K562 (cell line): ENCODE measurements at regions not wholly inside any gene's neighbourhood (a gene's known extent, or its start where the extent isn't known, plus 50 kb on each side); places are given as distances from the start of the nearest gene placed in this dataset.

ENCODE experiments used
- ATAC-seq: fragments of 200-7000 bp; cut with Tn5 transposase; 3 replicates; pipeline ENCODE4 v1.9.1; 2020; ENCODE audit warnings: moderate library complexity
- BruUV-seq: library from RNA; stranded (reverse); fragments of 400-500 nt; replicated peaks from 2 replicates; lab custom pipeline; 2021; lab: Mats Ljungman, UMichigan
- CTCF ChIA-PET: fragments of 300-600 bp; formaldehyde crosslinking; extraction: SDS; loops from one replicate; lab custom pipeline; 2021; ENCODE audit warnings: low intra/inter-chr PET ratio; lab: Yijun Ruan, JAX
- POLR2A ChIA-PET: fragments of 300-600, 350-650 bp; sonication (Branson Sonifier 250); formaldehyde crosslinking; extraction: SDS; loops from one replicate; lab custom pipeline; 2021; ENCODE audit warnings: antibody characterized with exemption, inconsistent platforms; lab: Yijun Ruan, JAX
- DNase-seq, 4 experiments: peaks; one replicate each; pipeline versions ENCODE4 v3.0.0 to v3.0.0-alpha.2; 2011 to 2018; ENCODE audit warnings: low spot score in 3 of 4, mixed read lengths in 3 of 4; ENCODE audit errors: extremely low read depth in 1 of 4
- FAIRE-seq: peaks from 2 replicates; lab custom pipeline; 2011; peaks lifted over from hg19 to GRCh38; lab: Jason Lieb, UNC
- H2AFZ ChIP-seq: 2 replicates; pipeline ENCODE4 v1.6.0; 2011; ENCODE audit warnings: low read depth, low read length, control low read depth, inconsistent platforms
- H3K27ac ChIP-seq: fragments of 200-600 bp; 3 replicates; pipeline ENCODE4 v1.8.0; 2011; ENCODE audit warnings: low read depth, mild to moderate bottlenecking, control low read depth, inconsistent platforms, low read length, moderate library complexity, mixed read lengths; ENCODE audit errors: extremely low read depth
- H3K27me3 ChIP-seq, 2 experiments: fragments of 300-600 bp in 1 of 2; 2 replicates in 1 of 2; 3 replicates in 1 of 2; pipeline versions ENCODE4 v1.6.0 to v1.8.0; 2011; ENCODE audit warnings: inconsistent platforms in 2 of 2, low read length in 2 of 2, mild to moderate bottlenecking in 1 of 2, mixed read lengths in 1 of 2, moderate library complexity in 1 of 2; ENCODE audit not compliant: control insufficient read depth in 2 of 2, insufficient read depth in 2 of 2
- H3K36me3 ChIP-seq: fragments of 300-600 bp; 3 replicates; pipeline ENCODE4 v1.8.0; 2011; ENCODE audit warnings: mild to moderate bottlenecking, low read length, inconsistent platforms; ENCODE audit not compliant: control insufficient read depth, insufficient read depth
- H3K4me1 ChIP-seq, 2 experiments: fragments of 200-600 bp in 1 of 2; replicated peaks in 1 of 2; 2 replicates in 1 of 2; 3 replicates in 1 of 2; pipeline versions ENCODE4 v1.5.1 to v1.8.0; 2011; ENCODE audit warnings: inconsistent platforms in 2 of 2, low read length in 2 of 2, mild to moderate bottlenecking in 1 of 2, mixed read lengths in 1 of 2, moderate library complexity in 1 of 2; ENCODE audit not compliant: control insufficient read depth in 2 of 2, insufficient read depth in 2 of 2
- H3K4me2 ChIP-seq: 2 replicates; pipeline ENCODE4 v1.6.1; 2011; ENCODE audit warnings: low read length, control low read depth, inconsistent platforms, mixed read lengths; ENCODE audit not compliant: insufficient read depth
- H3K4me3 ChIP-seq: fragments of 200-600 bp; sonication (generic), shearing (Covaris generic); 2 replicates; pipeline ENCODE4 v1.5.1; 2016; ENCODE audit warnings: control low read depth, inconsistent platforms
- H3K79me2 ChIP-seq: fragments of 200-600 bp; 3 replicates; pipeline ENCODE4 v1.8.0; 2011; ENCODE audit warnings: low read length, inconsistent platforms; ENCODE audit not compliant: control insufficient read depth, insufficient read depth
- H3K9ac ChIP-seq, 2 experiments: 2 replicates each; pipeline versions ENCODE4 v1.6.0 to v1.6.1; 2011; ENCODE audit warnings: low read depth in 2 of 2, low read length in 2 of 2, control low read depth in 1 of 2, inconsistent platforms in 1 of 2, mild to moderate bottlenecking in 1 of 2, mixed read lengths in 1 of 2; ENCODE audit not compliant: insufficient read depth in 1 of 2
- H3K9me1 ChIP-seq: one replicate; pipeline ENCODE4 v1.6.0; 2011; ENCODE audit warnings: inconsistent platforms, mild to moderate bottlenecking, low read length, moderate library complexity; ENCODE audit not compliant: control insufficient read depth, insufficient read depth
- H3K9me3 ChIP-seq: replicated peaks from 2 replicates; pipeline ENCODE4 v1.5.1; 2011; ENCODE audit warnings: low read depth, low read length, inconsistent platforms; ENCODE audit not compliant: control insufficient read depth, insufficient read depth
- H4K20me1 ChIP-seq: replicated peaks from 2 replicates; pipeline ENCODE4 v1.6.1; 2011; ENCODE audit warnings: low read length, inconsistent platforms, mixed read lengths; ENCODE audit not compliant: control insufficient read depth, insufficient read depth
- HMGN3 ChIP-seq: IDR thresholded peaks from 2 replicates; pipeline ENCODE4 v1.6.1; 2011; ENCODE audit warnings: borderline replicate concordance, low read depth, mild to moderate bottlenecking, mixed read lengths, low read length; ENCODE audit not compliant: insufficient read length; ENCODE audit errors: extremely low read depth
- KLF1 ChIP-seq: fragments of 450-650 bp; IDR thresholded peaks from 2 replicates; pipeline ENCODE4 v1.6.1; 2016; ENCODE audit warnings: missing genetic modification characterization, missing compliant biosample characterization
- TAF9B ChIP-seq: fragments of 450-650 bp; IDR thresholded peaks from 2 replicates; pipeline ENCODE4 v1.6.1; 2018; ENCODE audit warnings: mild to moderate bottlenecking; ENCODE audit not compliant: partially characterized antibody
- TAL1 ChIP-seq: fragments of 450-650 bp; IDR thresholded peaks from 2 replicates; pipeline ENCODE4 v1.6.1; 2016; ENCODE audit warnings: mild to moderate bottlenecking
- XRCC3 ChIP-seq: fragments of 450-650 bp; IDR thresholded peaks from 2 replicates; pipeline ENCODE4 v1.6.1; 2017; ENCODE audit warnings: mild to moderate bottlenecking, moderate library complexity
- ZNF77 ChIP-seq: fragments of 250-450 bp; sonication (Bioruptor Pico); IDR thresholded peaks from 2 replicates; pipeline ENCODE4 v1.5.0; 2020
- WGBS: fragments of 100-300 bp; shearing (Covaris generic); methylation state at CpG from one replicate; pipeline ENCODE4 v1.1.6; 2016; ENCODE audit warnings: low coverage, mixed read lengths; ENCODE audit not compliant: insufficient coverage; ENCODE audit errors: missing lambda C conversion rate; 5-methylcytosine and 5-hydroxymethylcytosine counted together
- in situ Hi-C: fragments of 300-500 bp; cut with MboI; formaldehyde crosslinking; loops from 4 replicates; pipeline ENCODE4 v1.15.0; 2018; ENCODE audit warnings: inconsistent platforms, mixed read lengths
- intact Hi-C: fragments of 100-400 bp; cut with micrococcal nuclease; formaldehyde crosslinking; loops from 2 replicates; pipeline ENCODE4 v1.14.2; 2022
- TF ChIP-seq, protein P1 (sequence below): sonication (generic); formaldehyde crosslinking; IDR thresholded peaks from 2 replicates; pipeline ENCODE4 v1.8.1; 2023; ENCODE audit warnings: mild to moderate bottlenecking, missing genetic modification reagents, moderate library complexity
- TF ChIP-seq, protein P2 (sequence below), 3 experiments: fragments of 200-800 bp in 1 of 3; sonication (Bioruptor generic) in 1 of 3; sonication (generic) in 1 of 3; formaldehyde crosslinking in 1 of 3; IDR thresholded peaks; 2 replicates each; pipeline versions ENCODE4 v1.6.1 to v1.8.0; 2016 to 2022; ENCODE audit warnings: mild to moderate bottlenecking in 2 of 3, missing compliant biosample characterization in 2 of 3, missing genetic modification characterization in 2 of 3, missing genetic modification reagents in 1 of 3
- TF ChIP-seq, protein P3 (sequence below): fragments of 450-650 bp; formaldehyde crosslinking; IDR thresholded peaks from 2 replicates; pipeline ENCODE4 v1.4.0; 2020; ENCODE audit warnings: mild to moderate bottlenecking, moderate library complexity

DNA sequence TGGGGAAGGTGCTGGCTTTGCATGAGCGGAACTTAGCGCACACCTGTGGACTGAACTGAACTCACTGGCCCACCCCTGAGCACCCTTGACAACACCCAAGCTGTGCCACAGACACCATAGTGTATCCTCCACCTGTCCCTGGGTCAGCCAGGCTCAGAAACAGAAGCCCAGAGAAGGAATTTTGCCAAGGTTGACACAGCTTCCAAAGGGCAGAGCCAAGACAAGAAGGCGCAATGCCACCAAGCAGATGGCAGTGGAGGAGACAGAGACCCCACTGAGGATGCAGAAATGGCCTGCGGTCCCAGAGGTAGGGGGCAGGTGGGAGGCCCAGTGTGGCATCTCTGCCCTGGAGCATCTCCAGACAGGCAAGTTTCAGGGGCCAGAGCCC, 169.0 kb downstream of the ENGASE start:
- ATAC-seq (no peak), FAIRE-seq (no peak), DNase-seq (no peak)
- Histone ChIP-seq H2AFZ (no peak overlapping the region), H3K4me3 (no peak overlapping the region), H3K9ac (no peak overlapping the region), H3K36me3 (no peaks in the 10 kb centered on the region), H3K9me3 (no peaks in the 10 kb centered on the region), H3K4me2 (no peak overlapping the region), H3K27ac (no peak overlapping the region), H3K27me3 (peaks cover 7 to 33% of the 10 kb centered on the region in 2 experiments; a peak in 3 of 5 replicates), H3K4me1 (no peaks in the 10 kb centered on the region), H3K9me1 (no peaks in the 10 kb centered on the region), H3K79me2 (no peaks in the 10 kb centered on the region), H4K20me1 (0 out of 2 replicates have a peak, but pooled peaks cover 4% of the 10 kb centered on the region)
- WGBS: 0% methylated on average over 4 of the region's 4 CpGs
- TF ChIP-seq TAF9B: no peak
- TF ChIP-seq TAL1: no peak
- no peak for TF ChIP-seq ZNF77
- intact Hi-C loops (no loop called here), in situ Hi-C loops (no loop called here)
- ChIA-PET CTCF (no interaction called here), POLR2A (no interaction called here)
- BruUV-seq: no TSS peak

DNA sequence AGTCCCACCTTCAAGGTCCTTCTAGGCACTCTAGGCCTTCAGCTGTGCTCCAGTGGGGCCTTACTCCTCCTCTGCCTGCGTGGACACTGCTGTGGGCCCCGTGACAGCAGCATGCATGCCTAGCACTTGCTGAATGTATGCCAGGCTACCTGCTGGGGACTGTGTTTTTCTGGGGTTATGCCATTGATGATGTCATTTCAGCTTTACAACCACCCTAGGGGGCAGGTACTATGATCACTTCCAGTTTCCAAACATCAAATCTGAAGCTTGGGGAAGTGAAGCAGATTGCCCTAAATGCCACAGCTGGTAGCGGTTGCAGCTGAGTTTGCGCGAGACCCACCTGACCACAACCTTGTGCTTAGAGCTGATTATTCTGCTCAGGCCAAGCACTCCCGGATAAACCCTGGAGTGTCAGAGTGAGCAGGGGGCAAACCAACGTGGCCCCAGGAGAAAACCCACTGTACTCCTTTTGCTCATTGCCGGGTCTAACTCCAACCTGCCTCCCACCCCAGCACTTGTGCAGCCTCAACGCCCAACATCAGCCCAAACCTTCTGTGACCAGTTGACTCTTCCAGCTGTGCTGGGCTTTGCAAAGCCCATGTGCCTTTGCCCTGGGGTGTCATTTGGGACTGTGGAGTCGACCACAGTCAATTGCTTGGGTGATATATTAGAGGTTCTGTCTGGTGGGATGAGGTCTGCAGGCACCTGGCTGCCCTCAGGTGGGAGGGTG, 168.4 kb downstream of the ENGASE start:
- DNase-seq: no peak
- 1% methylated on average over 9 of the region's 10 CpGs for WGBS
- Histone ChIP-seq H3K4me3 (no peak overlapping the region), H4K20me1 (0 out of 2 replicates have a peak, but pooled peaks cover 4% of the 10 kb centered on the region), H2AFZ (no peak overlapping the region), H3K36me3 (no peaks in the 10 kb centered on the region), H3K9me3 (no peaks in the 10 kb centered on the region), H3K4me2 (no peak overlapping the region), H3K9ac (no peak overlapping the region), H3K27ac (no peak overlapping the region), H3K27me3 (peaks cover 10 to 35% of the 10 kb centered on the region in 2 experiments; a peak in 3 of 5 replicates), H3K4me1 (no peaks in the 10 kb centered on the region), H3K9me1 (no peaks in the 10 kb centered on the region), H3K79me2 (no peaks in the 10 kb centered on the region)
- ChIA-PET CTCF (no interaction called here), POLR2A (interaction anchor here (0.5 kb wide), 1 partner anchor 47 kb away, joined by 3 read pairs; no protein-coding TSS in a partner anchor)
- in situ Hi-C loops (no loop called here), intact Hi-C loops (no loop called here)
- ATAC-seq: no peak
- no peak for FAIRE-seq
- BruUV-seq: no TSS peak
- TF ChIP-seq, protein P1, sequence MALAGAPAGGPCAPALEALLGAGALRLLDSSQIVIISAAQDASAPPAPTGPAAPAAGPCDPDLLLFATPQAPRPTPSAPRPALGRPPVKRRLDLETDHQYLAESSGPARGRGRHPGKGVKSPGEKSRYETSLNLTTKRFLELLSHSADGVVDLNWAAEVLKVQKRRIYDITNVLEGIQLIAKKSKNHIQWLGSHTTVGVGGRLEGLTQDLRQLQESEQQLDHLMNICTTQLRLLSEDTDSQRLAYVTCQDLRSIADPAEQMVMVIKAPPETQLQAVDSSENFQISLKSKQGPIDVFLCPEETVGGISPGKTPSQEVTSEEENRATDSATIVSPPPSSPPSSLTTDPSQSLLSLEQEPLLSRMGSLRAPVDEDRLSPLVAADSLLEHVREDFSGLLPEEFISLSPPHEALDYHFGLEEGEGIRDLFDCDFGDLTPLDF (CRISPR knock-in tag): no peak
- TF ChIP-seq KLF1 (tag) (no peak), HMGN3 (no peak), XRCC3 (no peak)
- TF ChIP-seq, protein P2, sequence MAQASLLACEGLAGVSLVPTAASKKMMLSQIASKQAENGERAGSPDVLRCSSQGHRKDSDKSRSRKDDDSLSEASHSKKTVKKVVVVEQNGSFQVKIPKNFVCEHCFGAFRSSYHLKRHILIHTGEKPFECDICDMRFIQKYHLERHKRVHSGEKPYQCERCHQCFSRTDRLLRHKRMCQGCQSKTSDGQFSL (CRISPR knock-in tag; IDR thresholded peaks at IDR 0.05): no peak
- TF ChIP-seq, protein P2 (tag; IDR thresholded peaks at IDR 0.05): no peak
- TF ChIP-seq, protein P3, sequence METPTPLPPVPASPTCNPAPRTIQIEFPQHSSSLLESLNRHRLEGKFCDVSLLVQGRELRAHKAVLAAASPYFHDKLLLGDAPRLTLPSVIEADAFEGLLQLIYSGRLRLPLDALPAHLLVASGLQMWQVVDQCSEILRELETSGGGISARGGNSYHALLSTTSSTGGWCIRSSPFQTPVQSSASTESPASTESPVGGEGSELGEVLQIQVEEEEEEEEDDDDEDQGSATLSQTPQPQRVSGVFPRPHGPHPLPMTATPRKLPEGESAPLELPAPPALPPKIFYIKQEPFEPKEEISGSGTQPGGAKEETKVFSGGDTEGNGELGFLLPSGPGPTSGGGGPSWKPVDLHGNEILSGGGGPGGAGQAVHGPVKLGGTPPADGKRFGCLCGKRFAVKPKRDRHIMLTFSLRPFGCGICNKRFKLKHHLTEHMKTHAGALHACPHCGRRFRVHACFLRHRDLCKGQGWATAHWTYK (CRISPR knock-in tag): no peak
